ENCODE measurements at regions not wholly inside any gene's neighbourhood (a gene's known extent, or its start where the extent isn't known, plus 50 kb on each side); places are given as distances from the start of the nearest gene placed in this dataset.

DNA sequence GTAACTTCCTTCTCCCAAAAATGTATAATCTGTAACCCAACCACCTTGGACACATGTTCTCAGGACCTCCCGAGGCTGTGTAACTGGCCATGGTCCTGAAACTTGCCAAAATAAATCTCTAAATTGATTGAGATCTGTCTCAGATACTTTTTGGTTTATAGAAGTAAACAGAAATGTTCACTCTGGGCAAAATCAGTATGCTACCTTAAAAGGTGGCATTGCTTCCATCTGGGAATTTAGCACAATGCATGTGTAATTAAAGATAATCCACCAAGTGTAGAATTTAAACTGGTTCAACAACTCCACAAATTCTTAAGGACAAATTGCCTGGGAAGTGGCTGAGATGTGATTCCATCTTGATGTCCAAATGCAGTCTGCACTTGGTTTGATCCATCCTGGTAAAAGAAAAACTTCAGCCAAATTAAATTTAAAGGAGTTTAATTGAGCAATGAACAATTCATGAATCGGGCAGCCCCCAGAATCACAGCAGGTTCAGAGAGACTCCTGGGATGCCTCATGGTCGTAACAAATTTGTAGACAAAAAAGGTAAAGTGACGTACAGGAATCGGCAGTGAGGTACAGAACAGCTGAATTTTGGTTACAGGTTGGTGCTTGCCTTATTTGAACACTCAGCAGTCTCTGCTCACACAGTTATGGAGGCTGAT lies 102.6 kb upstream of the PFKP start:
- TF ChIP-seq EZH2phosphoT487 (IDR thresholded peaks at IDR 0.05; ENCODE audit: borderline replicate concordance, low read length), result no peak
- TF ChIP-seq, protein P1, sequence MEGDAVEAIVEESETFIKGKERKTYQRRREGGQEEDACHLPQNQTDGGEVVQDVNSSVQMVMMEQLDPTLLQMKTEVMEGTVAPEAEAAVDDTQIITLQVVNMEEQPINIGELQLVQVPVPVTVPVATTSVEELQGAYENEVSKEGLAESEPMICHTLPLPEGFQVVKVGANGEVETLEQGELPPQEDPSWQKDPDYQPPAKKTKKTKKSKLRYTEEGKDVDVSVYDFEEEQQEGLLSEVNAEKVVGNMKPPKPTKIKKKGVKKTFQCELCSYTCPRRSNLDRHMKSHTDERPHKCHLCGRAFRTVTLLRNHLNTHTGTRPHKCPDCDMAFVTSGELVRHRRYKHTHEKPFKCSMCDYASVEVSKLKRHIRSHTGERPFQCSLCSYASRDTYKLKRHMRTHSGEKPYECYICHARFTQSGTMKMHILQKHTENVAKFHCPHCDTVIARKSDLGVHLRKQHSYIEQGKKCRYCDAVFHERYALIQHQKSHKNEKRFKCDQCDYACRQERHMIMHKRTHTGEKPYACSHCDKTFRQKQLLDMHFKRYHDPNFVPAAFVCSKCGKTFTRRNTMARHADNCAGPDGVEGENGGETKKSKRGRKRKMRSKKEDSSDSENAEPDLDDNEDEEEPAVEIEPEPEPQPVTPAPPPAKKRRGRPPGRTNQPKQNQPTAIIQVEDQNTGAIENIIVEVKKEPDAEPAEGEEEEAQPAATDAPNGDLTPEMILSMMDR (conservative IDR thresholded peaks at IDR 0.05; ENCODE audit: low read depth, low read length), result no peak

Data from PC-3 (cell line).